GM21825 (cell line): ENCODE measurements at regions not wholly inside any gene's neighbourhood (a gene's known extent, or its start where the extent isn't known, plus 50 kb on each side); places are given as distances from the start of the nearest gene placed in this dataset.
"Not testable (repeated sequence)": the region's sequence is repeated elsewhere in the genome, so short reads cannot be mapped to it uniquely, and the experiment has no call there.

Experiments
- ATAC-seq: cut with Tn5 transposase; IDR thresholded peaks from one replicate; pipeline ENCODE4 v1.9.1; 2021; ENCODE audit warnings: mild to moderate bottlenecking, moderate library complexity; ENCODE audit not compliant: unreplicated experiment

DNA sequence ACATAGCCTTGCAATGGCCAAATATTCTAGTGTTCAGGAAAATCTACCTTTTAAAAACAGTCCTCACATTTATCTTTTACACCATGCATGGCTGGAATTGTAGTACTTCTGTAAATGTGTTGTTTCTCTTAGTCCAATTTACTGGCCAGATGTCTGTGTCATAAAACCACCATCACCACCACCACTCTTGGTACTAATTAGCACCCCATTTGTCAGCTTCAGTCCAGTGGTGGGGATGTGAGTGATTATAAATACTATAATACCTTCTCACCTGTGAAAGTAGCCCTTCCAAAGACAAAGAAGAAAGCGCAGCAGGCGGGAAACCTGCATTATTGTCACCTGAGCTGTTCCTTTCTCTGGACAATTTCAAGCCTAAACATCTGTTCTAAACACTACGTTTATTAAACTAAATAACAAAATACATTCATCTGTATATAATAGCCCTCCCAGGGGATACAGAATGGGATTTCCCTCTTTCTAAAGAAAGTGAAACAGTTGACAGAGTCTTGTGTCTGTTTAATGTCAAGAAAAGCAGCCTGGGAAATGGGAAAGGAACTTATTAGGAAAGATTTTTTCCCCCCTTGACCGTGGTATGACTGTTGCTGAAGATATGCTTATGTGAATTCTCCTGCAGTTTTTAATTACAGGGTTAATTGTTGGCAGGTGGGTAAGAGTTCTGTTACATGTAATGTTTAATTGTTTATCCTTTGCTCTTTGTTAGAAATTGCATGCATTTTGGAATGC, 144.5 kb upstream of the NUDT12 start:
- ATAC-seq: no peak

DNA sequence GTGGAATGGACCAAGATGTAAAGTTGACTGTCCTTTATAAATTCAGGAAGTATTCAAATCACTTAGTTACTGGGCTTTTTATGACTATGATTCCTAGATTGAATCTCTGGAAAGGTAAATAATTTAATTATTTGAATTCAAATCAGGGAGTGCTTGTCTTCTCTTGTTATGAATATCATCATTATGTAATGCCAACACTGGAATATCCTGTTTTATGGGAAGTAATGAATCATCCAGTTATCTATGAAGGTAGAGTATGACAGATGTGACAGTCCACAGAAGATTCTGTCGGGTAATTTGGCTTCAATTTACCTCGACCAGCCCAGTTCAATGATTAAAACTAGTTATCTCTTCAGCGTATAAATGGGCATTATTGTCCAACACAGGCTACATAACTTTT, 141.0 kb upstream of the NUDT12 start:
- no peak for ATAC-seq

DNA sequence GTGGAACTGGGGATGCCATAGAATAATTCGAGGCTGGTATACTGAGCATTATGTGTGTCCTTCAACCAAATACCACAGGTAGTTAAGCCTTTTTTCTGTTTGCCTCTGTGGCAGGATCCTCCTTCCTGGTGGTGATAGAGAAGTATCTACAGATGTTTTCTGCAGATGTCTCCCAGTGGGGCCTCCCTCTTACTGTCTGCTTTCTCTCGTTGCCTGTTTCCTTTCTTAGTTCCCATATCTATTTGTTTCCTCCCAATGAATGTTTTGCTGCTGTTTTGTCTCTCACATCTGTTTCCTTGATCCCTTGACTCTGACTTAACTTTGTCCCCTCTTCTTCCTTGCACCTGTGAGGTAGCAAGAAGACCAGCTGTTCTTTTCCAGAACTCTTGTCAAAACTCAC, 130.9 kb upstream of the NUDT12 start:
- ATAC-seq: no peak

DNA sequence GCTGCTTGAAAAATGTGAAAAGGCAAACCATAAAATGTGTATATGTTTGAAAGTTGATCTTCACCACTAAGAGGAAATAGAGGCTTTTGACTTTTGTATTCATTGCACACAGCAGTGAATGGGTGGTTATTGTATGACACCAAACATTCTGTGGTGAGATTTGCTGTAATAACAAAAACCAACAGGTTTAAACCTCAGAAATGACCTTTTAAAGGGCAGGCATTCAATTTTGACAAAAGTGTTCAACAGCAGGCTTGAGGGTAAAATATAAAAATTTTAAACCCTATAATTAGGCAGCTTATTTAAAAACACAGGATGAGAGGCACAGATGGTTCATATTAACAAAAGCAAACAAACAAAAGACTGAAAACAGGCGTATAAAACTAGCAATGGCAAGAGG, 128.1 kb upstream of the NUDT12 start:
- ATAC-seq: no peak

DNA sequence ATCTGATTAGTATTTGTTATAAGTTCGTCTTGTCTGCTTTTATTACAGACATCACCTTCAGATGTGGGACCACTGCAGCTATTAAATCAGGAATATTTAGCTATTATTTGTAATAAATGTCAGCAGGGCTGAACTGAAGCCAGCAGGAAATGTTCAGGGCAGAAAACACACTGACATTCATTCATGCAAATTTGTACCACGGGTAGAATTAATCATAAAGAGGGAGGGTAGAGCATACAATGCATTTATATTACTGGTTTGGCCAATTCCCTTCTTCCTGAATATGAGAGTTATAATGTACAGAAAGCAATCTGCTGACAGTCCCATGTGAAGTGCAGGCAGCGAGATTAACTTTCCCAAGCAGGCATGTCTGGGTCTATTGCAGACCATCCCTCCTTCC, 117.3 kb upstream of the NUDT12 start:
- ATAC-seq: no peak

DNA sequence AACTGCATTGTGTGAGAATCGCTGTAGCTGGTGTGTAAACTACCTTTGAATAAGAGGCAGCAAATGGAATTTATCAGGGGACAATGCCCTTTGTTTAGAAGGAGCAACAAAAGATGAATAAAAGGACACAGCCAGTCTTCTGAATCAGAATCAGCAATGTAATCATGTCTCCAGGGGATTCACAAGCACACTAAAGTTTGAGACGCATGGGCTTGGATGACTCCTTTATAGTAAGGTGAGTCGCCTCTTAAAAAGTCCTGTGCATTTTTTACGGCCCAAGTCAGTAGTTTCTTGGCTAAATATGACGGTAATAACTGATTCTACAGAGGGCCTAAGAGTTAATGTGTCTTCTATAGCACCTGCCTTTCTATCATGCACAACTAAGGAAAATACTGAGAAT, 113.6 kb upstream of the NUDT12 start:
- not testable (repeated sequence) for ATAC-seq

DNA sequence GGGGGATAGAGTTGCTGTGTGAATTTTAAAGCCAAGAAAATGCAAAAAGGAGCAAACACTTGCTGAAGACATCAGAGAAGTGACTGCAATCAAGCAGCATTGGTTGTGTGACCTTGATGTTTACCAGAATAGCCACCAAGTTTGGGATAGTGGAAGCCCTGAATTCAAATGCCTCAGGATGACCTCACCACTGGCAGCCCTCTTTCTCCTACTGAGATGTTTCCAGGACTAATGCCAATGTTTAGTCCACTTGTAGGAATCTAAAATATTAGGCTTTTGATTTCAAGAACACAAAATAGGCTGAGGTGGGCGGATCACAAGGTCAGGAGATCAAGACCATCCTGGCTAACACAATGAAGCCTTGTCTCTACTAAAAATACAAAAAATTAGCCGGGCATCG, 112.2 kb upstream of the NUDT12 start:
- no peak for ATAC-seq

DNA sequence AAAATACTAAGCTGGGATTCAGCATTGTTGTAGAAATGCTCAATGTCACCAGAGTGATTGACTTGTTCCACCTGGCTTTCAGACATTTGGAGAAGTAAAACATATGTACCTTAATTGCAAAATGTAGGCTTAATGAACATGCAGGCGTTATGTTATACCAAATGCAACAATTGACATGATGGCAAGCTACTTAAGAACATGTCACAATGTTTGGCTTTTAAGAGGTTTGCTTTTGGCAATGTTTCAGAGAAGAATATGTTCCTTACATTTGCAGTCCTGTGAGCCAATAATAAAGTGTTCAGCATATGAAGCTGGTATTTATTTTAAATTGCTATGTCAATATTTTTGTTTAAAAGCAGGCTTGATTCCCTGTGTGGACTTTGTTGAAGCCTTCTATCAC, 111.7 kb upstream of the NUDT12 start:
- no peak for ATAC-seq

DNA sequence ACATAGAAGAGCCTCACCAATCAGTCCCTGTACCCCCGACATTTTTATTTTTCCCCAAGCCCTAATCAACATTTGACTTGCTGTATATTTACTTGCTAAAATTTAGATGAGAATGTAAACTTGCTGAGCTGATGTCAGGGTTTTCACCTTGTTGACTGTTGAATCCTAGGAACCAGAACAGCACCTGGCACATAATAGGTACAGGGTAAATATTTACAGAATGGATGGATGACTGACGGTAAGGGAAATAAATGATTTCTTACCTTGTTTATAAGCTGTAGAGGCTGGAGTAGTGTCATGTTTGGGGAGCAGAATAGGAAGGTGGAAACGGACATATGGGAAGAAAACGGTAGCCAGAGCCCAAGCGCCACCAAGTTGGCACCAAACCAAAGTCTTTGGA, 107.0 kb upstream of the NUDT12 start:
- ATAC-seq: no peak

DNA sequence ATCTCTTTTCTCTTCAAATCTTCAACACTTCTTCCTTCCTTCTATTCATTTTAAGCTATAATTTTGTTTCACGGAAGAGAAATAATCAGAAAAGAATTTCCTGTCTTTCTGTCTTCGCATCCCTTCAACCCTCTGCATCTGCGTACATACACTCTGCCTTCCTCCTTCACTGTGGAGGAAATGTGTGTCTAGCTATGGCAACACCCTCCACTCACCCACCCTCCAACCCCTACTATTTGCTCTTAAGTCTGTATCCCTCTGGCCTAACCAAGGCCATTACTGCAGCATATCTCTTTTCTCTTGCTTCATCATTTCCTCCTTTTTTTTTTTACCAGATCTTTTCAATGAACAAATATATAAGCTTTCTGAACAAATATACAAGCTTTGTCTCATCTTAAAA, 105.7 kb upstream of the NUDT12 start:
- no peak for ATAC-seq

DNA sequence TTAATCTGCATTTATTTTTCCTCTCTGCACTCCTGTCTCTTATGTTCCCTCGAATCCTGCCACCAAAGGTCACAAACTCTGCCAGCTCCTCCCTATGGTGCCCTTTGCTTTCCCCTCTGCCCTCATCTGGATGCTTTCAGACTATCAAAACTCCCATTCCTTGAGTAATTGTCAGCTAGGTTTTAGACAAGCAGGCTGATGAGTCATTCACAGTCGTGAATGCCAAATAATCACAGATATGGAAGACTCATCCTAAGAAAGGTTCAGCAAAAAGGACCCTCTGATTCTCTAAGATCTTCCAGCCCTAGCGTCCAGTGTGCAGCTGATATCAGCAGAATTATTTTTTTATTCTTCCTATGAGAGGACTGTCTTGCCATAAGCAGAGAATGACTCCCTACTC, 104.5 kb upstream of the NUDT12 start:
- ATAC-seq: no peak

DNA sequence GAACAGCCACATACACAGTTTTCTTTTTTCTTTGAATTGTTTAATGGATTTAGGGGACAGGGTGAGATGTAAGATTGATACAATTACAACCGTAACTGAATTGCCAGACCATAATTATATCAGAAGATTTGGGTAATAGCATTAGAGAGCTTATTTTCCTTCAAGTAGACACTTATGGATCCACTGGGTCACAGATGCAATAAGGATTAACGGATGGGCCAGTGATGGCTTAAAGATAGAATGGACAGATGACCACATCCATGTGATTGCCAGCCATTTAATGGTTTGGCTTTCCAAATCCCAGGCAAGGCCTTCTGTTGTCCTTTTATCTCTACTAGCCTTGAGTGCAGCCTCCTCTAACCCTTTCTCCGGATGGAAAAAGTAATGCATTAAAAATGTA, 94.7 kb upstream of the NUDT12 start:
- ATAC-seq: no peak

DNA sequence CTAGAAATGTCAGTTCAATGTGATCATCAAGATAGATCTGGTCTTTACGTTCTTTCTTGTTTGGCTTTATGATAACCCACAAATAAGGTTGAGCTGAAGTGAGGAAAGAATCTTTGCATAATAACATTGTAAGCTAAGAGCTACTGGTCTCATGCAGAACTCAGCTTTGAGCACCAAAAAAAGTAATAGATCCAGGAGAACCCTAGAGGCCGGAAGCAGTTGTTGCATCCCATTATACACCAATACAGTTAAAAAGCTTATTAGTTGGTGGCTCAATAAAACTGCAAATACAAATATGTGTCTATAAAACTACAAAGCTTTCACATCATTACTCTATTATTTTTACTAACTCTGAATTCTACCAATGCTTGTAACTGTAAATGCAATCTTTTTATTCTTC, 85.5 kb upstream of the NUDT12 start:
- no peak for ATAC-seq

DNA sequence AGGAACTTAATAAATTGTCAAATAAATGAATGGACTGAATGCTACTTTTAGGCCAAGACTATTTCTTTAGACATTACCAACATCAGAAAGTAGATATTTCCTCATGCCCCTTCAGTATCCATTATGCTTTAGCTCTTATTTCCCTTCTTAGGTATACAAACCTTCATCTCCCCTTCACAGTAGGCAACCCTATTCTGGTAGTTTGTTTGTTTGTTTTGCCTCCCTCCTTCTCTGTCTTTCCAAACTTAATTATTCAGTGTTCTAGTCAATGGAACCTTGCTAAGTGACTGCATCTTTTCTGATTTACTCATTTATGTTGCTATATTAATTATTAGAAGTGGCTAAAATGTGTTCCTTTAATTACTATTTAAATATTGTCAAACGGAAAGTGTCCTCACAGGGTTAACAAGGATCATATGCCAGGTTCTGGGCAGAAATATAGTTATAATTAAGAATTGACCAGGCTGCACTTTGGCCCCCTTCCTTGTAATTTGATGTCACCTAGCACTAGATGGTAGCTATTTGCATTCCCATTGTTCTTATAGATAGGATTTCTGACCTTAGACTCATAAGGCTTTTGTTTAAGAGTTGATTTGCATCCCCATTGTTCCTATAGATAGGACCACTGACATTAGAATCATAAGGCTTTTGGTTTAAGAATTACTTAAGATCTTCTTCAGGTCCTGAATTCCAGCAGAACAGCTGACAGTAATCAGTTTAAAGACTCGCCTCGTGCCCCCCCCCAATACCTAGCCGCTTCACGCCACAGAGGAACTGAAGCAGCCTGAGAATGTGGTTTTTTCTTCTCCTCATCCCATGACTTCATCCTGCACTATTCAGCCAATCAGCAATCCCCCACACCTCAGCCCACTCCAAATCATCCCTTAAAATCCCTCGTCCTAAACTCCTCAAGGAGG, 84.4 kb upstream of the NUDT12 start:
- no peak for ATAC-seq

DNA sequence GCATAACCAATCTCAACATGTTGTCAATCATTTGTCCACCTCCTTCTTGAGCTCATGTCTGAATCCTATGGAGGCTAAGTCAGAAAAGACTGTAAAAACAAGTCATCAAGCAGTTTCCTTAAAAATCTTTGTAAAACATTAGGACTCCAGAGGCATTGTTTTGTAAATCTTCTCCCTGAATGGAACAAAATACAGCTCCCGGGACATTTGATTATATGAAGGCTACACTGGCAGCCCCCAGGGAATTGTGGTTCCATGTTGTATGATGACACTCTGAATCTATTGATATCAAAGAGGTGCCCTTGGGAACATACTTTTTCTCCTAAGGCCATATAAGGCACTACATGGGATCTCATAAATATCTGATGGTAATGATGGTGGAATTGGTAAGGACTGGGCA, 83.2 kb upstream of the NUDT12 start:
- ATAC-seq: no peak

DNA sequence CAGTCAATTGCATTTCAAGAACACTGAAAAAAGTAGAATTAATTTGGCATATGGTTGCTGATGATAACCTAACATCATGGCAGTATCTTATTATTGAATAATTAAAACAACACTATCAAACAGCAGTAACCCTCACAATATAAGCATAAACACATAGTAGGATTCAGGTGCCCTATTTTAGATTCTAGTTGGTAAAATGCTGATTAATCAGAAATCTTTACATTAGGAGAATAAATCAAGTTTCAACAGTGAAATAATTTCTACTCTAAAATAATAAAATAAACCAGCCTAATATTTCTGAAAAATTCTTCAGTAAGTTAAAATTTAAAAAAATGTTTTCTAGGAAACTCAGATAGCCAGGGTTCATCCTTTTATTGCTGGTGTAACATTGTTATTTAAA, 76.4 kb upstream of the NUDT12 start:
- ATAC-seq: no peak

DNA sequence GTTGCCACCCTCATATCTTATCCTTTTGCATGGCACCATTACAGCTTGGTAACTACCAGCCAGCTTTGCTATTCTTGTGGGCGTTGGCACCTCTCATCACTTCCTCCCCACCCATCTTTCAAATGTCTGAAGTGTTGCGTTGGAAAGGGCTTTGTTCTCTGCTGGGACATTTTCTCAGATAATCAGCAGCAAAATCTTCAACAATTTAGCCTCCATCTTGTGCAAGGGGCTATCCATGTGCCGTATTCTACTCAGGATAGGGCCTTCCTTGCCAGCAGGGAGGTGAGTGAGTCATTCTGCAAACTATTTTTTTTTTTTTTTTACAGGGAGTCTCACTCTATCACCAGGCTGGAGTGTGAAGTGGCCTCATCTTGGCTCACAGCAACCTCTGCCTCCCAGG, 62.1 kb upstream of the NUDT12 start:
- ATAC-seq: no peak

DNA sequence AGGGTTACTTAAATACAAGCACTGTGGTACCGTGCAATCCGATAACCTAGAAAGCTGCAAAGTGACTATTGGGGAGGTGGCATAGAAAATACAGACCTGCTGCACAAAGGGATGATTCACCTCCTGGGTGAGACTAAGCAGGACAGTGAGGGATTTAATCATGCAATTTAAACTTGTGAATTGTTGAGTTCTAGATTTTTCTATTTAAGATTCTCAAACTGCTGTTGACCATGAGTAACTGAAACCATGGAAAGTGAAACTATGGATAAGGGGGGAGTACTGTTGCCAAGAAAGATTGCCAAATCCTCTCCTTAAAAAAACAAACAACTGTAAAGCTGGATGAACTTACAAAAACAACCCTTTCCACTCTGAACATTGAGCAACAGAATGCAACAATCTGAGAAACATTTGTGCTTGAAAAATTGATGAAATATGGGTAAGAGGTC, 61.5 kb upstream of the NUDT12 start:
- ATAC-seq: no peak

DNA sequence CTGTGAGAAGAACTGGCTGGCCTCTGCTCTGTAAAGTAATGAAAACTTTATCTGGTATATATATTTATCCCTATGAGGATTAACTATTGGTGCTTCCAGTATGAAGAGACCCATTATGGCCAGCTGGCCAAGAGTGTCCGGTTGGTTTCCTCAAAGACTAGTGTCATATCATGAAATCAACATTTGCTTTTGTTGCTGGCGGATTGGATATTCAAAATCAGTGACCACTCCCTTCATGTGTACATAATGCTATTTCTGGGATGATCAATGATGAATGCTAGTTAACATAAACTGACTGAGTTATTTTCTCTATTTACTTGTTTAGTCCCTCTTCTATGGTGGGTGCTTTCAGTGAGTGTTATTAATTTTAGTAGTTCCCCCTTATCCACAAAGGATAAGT, 60.8 kb upstream of the NUDT12 start:
- no peak for ATAC-seq

DNA sequence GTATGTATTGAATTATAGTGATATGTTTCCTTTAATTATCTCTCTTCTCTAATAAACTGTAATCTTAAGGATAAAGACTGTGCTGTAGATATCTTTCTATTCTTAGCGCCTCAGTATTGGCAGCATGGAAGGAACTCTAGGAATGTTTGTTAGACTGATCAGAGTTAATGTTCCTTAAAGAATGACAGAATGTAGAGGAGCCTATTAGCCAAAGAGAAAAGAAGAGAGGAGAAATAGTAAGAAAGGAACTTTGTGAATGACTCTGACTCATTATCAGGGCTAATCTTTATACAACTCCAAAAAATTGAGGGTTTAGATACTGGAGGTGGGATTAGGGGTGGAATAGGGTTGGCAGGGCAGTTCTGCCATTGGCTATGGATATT, 59.0 kb upstream of the NUDT12 start:
- ATAC-seq: no peak

DNA sequence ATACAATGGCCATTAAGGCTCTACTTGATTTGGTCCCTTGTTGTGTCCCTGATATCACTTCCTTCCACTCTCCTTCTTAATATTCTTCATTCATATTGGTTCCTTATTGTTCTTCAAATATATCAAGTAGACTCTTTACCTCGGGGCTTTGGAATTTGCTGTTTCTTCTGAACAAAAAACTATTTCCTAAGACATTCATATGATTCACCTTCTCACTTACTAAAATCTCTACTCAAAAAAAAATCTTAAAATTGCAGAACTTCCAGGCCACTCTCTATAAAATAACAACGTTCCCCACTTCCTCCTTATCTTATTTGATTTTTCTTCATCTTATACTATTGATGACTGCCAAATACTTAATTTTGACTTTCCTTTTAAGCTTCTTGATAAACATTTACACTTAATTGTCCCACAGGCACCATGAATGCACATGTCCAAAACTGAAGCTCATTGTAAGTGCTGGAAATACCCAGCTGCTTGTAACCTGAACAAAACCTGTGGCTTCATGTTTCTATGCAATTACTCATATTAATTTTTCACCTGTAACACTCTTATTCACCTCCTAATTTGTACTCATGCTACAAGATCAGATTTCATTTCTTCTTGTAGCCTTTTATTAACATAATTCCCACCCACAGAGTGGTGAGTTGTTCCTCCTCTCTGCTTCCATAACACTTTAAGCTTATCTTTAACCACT, 58.4 kb upstream of the NUDT12 start:
- no peak for ATAC-seq

DNA sequence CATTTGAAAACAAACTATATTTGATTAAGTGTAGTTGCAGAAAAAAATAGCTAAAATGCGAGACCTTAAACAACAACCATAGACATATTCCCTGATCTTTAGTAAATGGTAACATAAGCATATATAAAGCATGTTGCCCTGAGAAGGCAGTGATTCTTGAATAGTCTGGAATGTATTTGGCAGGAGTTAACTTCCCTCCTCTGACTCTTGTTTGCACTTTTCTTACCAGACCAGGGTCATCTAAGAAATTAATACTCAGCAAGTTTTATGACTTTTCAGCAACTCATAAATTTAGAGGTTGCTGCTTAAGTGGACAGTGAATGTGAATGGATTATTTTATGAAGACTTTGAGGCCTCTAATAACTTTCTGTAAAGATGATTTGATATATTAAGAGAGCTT, 55.3 kb upstream of the NUDT12 start:
- ATAC-seq: no peak
